Vagina (tissue), 2 donors: ENCODE measurements at regions not wholly inside any gene's neighbourhood (a gene's known extent, or its start where the extent isn't known, plus 50 kb on each side); places are given as distances from the start of the nearest gene placed in this dataset.

Experiments
- CTCF ChIP-seq, 3 experiments: fragments of 450-650 bp in 2 of 3; fragments of 200-600 bp in 1 of 3; sonication (generic) in 1 of 3; IDR thresholded peaks; one replicate each; pipeline ENCODE4 v1.5.1; 2017 to 2019; ENCODE audit warnings: antibody characterized with exemption in 3 of 3, mild to moderate bottlenecking in 2 of 3, moderate library complexity in 2 of 3
- POLR2A ChIP-seq, 2 donors: fragments of 450-650 bp; IDR thresholded peaks; one replicate each; pipeline ENCODE4 v1.6.1; 2017; ENCODE audit warnings: antibody characterized with exemption in 2 of 2, mild to moderate bottlenecking in 2 of 2, moderate library complexity in 2 of 2
- POLR2AphosphoS5 ChIP-seq, 2 donors: sonication (generic); formaldehyde crosslinking; IDR thresholded peaks; one replicate each; pipeline ENCODE4 v1.9.0; 2017; ENCODE audit warnings: antibody characterized with exemption in 2 of 2, mild to moderate bottlenecking in 2 of 2, low read depth in 1 of 2; ENCODE audit not compliant: insufficient read depth in 1 of 2

GRCh38 chr18:29488617-29489016 is 1311.7 kb upstream of the CDH2 start:
- no peak for TF ChIP-seq CTCF (IDR thresholded peaks at IDR 0.05)
- no peak for TF ChIP-seq POLR2A (IDR thresholded peaks at IDR 0.05)
- no peak for TF ChIP-seq POLR2AphosphoS5 (IDR thresholded peaks at IDR 0.05; ENCODE audit: insufficient read depth in 1 of 2, low read depth in 1 of 2)
